ENCODE measurements at regions not wholly inside any gene's neighbourhood (a gene's known extent, or its start where the extent isn't known, plus 50 kb on each side); places are given as distances from the start of the nearest gene placed in this dataset.

DNA sequence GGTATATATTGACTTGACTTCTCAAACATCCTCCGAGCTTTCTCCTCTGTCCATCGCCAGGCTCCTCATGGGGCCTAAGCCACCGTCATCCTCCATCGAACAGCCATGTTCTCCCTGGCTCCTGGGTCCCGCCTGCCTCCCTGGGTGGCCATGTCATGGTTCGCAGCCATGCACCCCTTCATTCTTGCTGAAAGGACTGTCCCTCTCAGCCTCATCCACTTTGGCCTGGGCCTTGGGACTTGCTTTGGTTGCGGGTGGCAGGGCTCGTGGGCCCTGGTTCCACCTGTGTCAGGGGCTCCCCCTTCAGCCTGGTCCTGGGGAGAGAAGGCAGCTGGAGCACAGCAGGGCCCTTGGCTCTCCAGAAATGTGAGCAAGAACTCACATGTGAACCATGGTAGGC lies 183.8 kb downstream of the KATNAL1 start:
- Histone ChIP-seq H3K4me1 (ENCODE audit: control insufficient read depth in 1 of 2, insufficient read depth in 2 of 2, low read length in 2 of 2) (peaks cover 13 to 25% of the 10 kb centered on the region in 2 experiments), H4K8ac (ENCODE audit: low read depth, low read length) (peak overlapping the region; percentile 31)

DNA sequence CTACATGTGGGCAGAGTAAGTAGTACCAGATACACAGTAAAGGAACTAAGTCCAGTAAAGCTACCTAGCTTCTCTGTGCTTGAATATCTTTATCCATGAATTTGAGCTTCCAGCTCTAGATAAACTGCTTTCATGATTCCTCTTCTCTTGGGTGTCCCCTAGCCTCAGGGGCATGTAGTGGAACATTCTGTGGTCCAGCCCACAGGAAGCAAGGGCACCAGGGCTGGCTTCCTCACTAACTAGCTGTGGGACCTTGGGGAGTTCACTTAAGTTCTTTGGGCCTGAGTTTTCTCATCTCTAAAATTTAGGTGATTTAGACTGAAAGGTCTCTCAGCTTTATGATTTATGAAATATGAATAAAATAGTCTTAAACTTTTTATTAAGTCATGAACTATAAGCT lies 185.7 kb downstream of the KATNAL1 start:
- H3K4me1 ChIP-seq (ENCODE audit: control insufficient read depth in 1 of 2, insufficient read depth in 2 of 2, low read length in 2 of 2), result peaks cover 15 to 24% of the 10 kb centered on the region in 2 experiments
- H3K4me3 ChIP-seq (ENCODE audit: low read depth, low read length), result no peak overlapping the region
- H3K79me1 ChIP-seq (ENCODE audit: low read length), result peaks cover 59% of the 10 kb centered on the region
- H3K79me2 ChIP-seq (ENCODE audit: control insufficient read depth, insufficient read depth, low read length, poor library complexity), result peaks cover 12% of the 10 kb centered on the region
- peak overlapping the region; percentile 84 for H3K18ac ChIP-seq (ENCODE audit: low read length)
- H2AK5ac ChIP-seq (ENCODE audit: low read length), result peak overlapping the region; percentile 93
- H4K12ac ChIP-seq (ENCODE audit: low read depth, low read length), result no peak overlapping the region
- no peak overlapping the region for H3K27ac ChIP-seq (ENCODE audit: low read depth, low read length)
- no peaks in the 10 kb centered on the region for H3K27me3 ChIP-seq (ENCODE audit: insufficient read depth, low read length)
- H3K36me3 ChIP-seq (ENCODE audit: control insufficient read depth in 1 of 2, insufficient read depth in 2 of 2, low read length in 2 of 2), result no peaks in the 10 kb centered on the region
- H3K23ac ChIP-seq (ENCODE audit: low read length), result no peak overlapping the region
- H4K91ac ChIP-seq (ENCODE audit: low read depth, low read length), result peak overlapping the region; percentile 97
- H3K9ac ChIP-seq (ENCODE audit: low read length), result no peak overlapping the region
- H2BK12ac ChIP-seq (ENCODE audit: low read length), result peak overlapping the region; percentile 97
- H4K8ac ChIP-seq (ENCODE audit: low read depth, low read length), result no peak overlapping the region
- peak overlapping the region; percentile 39 for H3K4ac ChIP-seq (ENCODE audit: low read depth, low read length)
- H2BK5ac ChIP-seq (ENCODE audit: low read depth, low read length, poor library complexity), result peak overlapping the region; percentile 78
- no peak overlapping the region for H3K4me2 ChIP-seq (ENCODE audit: low read length)
- peak overlapping the region; percentile 95 for H2BK120ac ChIP-seq (ENCODE audit: insufficient read depth, low read length, poor library complexity)
- peak overlapping the region; percentile 40 for H2AFZ ChIP-seq (ENCODE audit: insufficient read depth, low read length, poor library complexity)
- H3K14ac ChIP-seq (ENCODE audit: low read length), result peak overlapping the region; percentile 32
- H3K9me3 ChIP-seq (ENCODE audit: insufficient read depth, low read depth, low read length), result no peaks in the 10 kb centered on the region
- no peak for DNase-seq

More for the DNA sequence above, 183.8 kb downstream of the KATNAL1 start:
- no peaks in the 10 kb centered on the region for H3K36me3 ChIP-seq (ENCODE audit: control insufficient read depth in 1 of 2, insufficient read depth in 2 of 2, low read length in 2 of 2)
- peak overlapping the region; percentile 96 for H2BK12ac ChIP-seq (ENCODE audit: low read length)
- H4K91ac ChIP-seq (ENCODE audit: low read depth, low read length), result peak overlapping the region; percentile 90
- peak overlapping the region; percentile 62 for H2BK120ac ChIP-seq (ENCODE audit: insufficient read depth, low read length, poor library complexity)
- peaks cover 55% of the 10 kb centered on the region for H3K79me1 ChIP-seq (ENCODE audit: low read length)
- no peak overlapping the region for H3K4me2 ChIP-seq (ENCODE audit: low read length)
- no peak overlapping the region for H3K27ac ChIP-seq (ENCODE audit: low read depth, low read length)
- peak overlapping the region; percentile 90 for H3K18ac ChIP-seq (ENCODE audit: low read length)
- H3K4me3 ChIP-seq (ENCODE audit: low read depth, low read length), result no peak overlapping the region
- peak overlapping the region; percentile 75 for H3K14ac ChIP-seq (ENCODE audit: low read length)
- H2BK5ac ChIP-seq (ENCODE audit: low read depth, low read length, poor library complexity), result peak overlapping the region; percentile 28
- H3K27me3 ChIP-seq (ENCODE audit: insufficient read depth, low read length), result no peaks in the 10 kb centered on the region
- DNase-seq, result no peak
- H3K9ac ChIP-seq (ENCODE audit: low read length), result no peak overlapping the region
- H3K79me2 ChIP-seq (ENCODE audit: control insufficient read depth, insufficient read depth, low read length, poor library complexity), result peaks cover 9% of the 10 kb centered on the region
- no peak overlapping the region for H3K23ac ChIP-seq (ENCODE audit: low read length)
- no CpG with 5 or more reads among the region's 8 CpGs for WGBS (ENCODE audit: extremely low coverage, insufficient coverage, insufficient read length)
- no peak overlapping the region for H2AFZ ChIP-seq (ENCODE audit: insufficient read depth, low read length, poor library complexity)
- H4K12ac ChIP-seq (ENCODE audit: low read depth, low read length), result no peak overlapping the region
- H2AK5ac ChIP-seq (ENCODE audit: low read length), result peak overlapping the region; percentile 98
- H3K4ac ChIP-seq (ENCODE audit: low read depth, low read length), result peak overlapping the region; percentile 11
- H3K9me3 ChIP-seq (ENCODE audit: insufficient read depth, low read depth, low read length), result no peaks in the 10 kb centered on the region

DNA sequence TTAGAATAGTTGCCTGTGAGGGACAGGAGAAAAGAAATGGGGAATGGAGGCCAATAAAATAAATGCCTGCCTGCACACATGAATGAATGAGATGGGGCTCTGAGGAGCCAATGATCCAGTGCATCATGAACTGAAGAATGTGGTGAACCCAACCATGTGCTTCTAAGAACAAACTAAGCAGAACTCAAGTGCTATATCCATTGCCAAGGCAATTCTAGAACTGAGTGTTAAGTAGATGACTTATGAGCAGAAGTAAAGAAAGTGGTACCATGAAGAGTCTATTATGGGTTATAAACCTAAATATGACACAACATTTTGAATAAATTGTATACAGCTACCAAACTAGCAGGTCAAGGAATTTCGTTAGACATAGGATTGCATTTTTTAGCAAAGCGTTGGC lies 186.1 kb downstream of the KATNAL1 start:
- peaks cover 14% of the 10 kb centered on the region for H3K79me2 ChIP-seq (ENCODE audit: control insufficient read depth, insufficient read depth, low read length, poor library complexity)
- H4K12ac ChIP-seq (ENCODE audit: low read depth, low read length), result no peak overlapping the region
- no peak overlapping the region for H3K18ac ChIP-seq (ENCODE audit: low read length)
- no peaks in the 10 kb centered on the region for H3K36me3 ChIP-seq (ENCODE audit: control insufficient read depth in 1 of 2, insufficient read depth in 2 of 2, low read length in 2 of 2)
- no peaks in the 10 kb centered on the region for H3K27me3 ChIP-seq (ENCODE audit: insufficient read depth, low read length)
- H2AFZ ChIP-seq (ENCODE audit: insufficient read depth, low read length, poor library complexity), result no peak overlapping the region
- H3K23ac ChIP-seq (ENCODE audit: low read length), result no peak overlapping the region
- no CpG with 5 or more reads among the region's 2 CpGs for WGBS (ENCODE audit: extremely low coverage, insufficient coverage, insufficient read length)
- DNase-seq, result no peak
- no peaks in the 10 kb centered on the region for H3K9me3 ChIP-seq (ENCODE audit: insufficient read depth, low read depth, low read length)
- H4K91ac ChIP-seq (ENCODE audit: low read depth, low read length), result peak overlapping the region; percentile 44
- peak overlapping the region; percentile 97 for H2BK12ac ChIP-seq (ENCODE audit: low read length)
- no peak overlapping the region for H4K8ac ChIP-seq (ENCODE audit: low read depth, low read length)
- H3K9ac ChIP-seq (ENCODE audit: low read length), result no peak overlapping the region
- no peak overlapping the region for H3K4me2 ChIP-seq (ENCODE audit: low read length)
- H3K4me3 ChIP-seq (ENCODE audit: low read depth, low read length), result no peak overlapping the region
- H2BK5ac ChIP-seq (ENCODE audit: low read depth, low read length, poor library complexity), result peak overlapping the region; percentile 51
- H3K4ac ChIP-seq (ENCODE audit: low read depth, low read length), result peak overlapping the region; percentile 41
- H3K27ac ChIP-seq (ENCODE audit: low read depth, low read length), result no peak overlapping the region
- H2BK120ac ChIP-seq (ENCODE audit: insufficient read depth, low read length, poor library complexity), result peak overlapping the region; percentile 95
- peaks cover 18 to 24% of the 10 kb centered on the region in 2 experiments for H3K4me1 ChIP-seq (ENCODE audit: control insufficient read depth in 1 of 2, insufficient read depth in 2 of 2, low read length in 2 of 2)
- peak overlapping the region; percentile 4 for H3K14ac ChIP-seq (ENCODE audit: low read length)
- H3K79me1 ChIP-seq (ENCODE audit: low read length), result peaks cover 59% of the 10 kb centered on the region
- peak overlapping the region; percentile 93 for H2AK5ac ChIP-seq (ENCODE audit: low read length)

DNA sequence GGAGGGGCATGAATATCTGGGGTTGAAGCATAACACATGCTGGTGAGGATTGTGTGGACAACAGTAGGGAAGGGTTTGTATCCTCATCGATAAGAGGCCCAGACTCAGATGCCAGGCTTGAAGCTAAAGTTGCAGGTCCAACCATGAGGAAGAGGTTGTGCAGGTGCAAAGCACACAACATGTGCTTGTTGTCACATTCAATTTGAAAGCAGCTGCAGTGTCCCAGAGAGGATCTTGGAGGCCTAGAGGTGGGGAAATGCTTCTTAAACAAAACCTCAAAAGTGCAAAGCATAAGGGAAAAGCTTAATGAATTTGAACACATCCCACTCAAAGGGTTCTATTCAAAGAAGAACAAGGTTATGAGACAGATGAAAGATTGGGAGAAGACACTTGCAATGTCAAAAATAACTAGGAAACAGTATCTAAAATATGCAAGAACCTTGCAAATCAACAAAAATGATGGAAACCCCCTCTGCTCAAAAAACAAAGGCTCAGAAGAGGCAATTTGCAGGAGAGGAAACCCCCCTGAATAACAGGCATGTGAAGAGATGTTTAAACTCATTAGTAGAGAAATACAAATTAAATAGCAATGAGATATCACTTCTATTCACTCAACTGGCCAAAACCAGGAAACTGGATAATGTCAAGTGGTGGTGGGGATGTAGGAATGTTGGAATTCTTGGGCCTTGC lies 187.1 kb downstream of the KATNAL1 start:
- H4K91ac ChIP-seq (ENCODE audit: low read depth, low read length), result peak overlapping the region; percentile 99

More for the DNA sequence above, 187.1 kb downstream of the KATNAL1 start:
- H3K18ac ChIP-seq (ENCODE audit: low read length), result peak overlapping the region; percentile 89
- DNase-seq, result no peak
- H2BK12ac ChIP-seq (ENCODE audit: low read length), result peak overlapping the region; percentile 90
- H2BK5ac ChIP-seq (ENCODE audit: low read depth, low read length, poor library complexity), result peak overlapping the region; percentile 98
- H2BK120ac ChIP-seq (ENCODE audit: insufficient read depth, low read length, poor library complexity), result peak overlapping the region; percentile 100
- no peak overlapping the region for H3K4me2 ChIP-seq (ENCODE audit: low read length)
- peak overlapping the region; percentile 91 for H4K8ac ChIP-seq (ENCODE audit: low read depth, low read length)
- peaks cover 65% of the 10 kb centered on the region for H3K79me1 ChIP-seq (ENCODE audit: low read length)
- peak overlapping the region; percentile 98 for H2AK5ac ChIP-seq (ENCODE audit: low read length)
- peak overlapping the region; percentile 11 for H3K9ac ChIP-seq (ENCODE audit: low read length)
- peak overlapping the region; percentile 50 for H2AFZ ChIP-seq (ENCODE audit: insufficient read depth, low read length, poor library complexity)
- no peaks in the 10 kb centered on the region for H3K27me3 ChIP-seq (ENCODE audit: insufficient read depth, low read length)
- H4K12ac ChIP-seq (ENCODE audit: low read depth, low read length), result peak overlapping the region; percentile 40
- H3K4me3 ChIP-seq (ENCODE audit: low read depth, low read length), result no peak overlapping the region
- H3K9me3 ChIP-seq (ENCODE audit: insufficient read depth, low read depth, low read length), result no peaks in the 10 kb centered on the region
- no peaks in the 10 kb centered on the region for H3K36me3 ChIP-seq (ENCODE audit: control insufficient read depth in 1 of 2, insufficient read depth in 2 of 2, low read length in 2 of 2)
- peak overlapping the region; percentile 97 for H3K27ac ChIP-seq (ENCODE audit: low read depth, low read length)
- WGBS (ENCODE audit: extremely low coverage, insufficient coverage, insufficient read length), result no CpG with 5 or more reads among the region's 1 CpG
- H3K14ac ChIP-seq (ENCODE audit: low read length), result peak overlapping the region; percentile 91
- H3K4me1 ChIP-seq (ENCODE audit: control insufficient read depth in 1 of 2, insufficient read depth in 2 of 2, low read length in 2 of 2), result peaks cover 20 to 24% of the 10 kb centered on the region in 2 experiments
- no peak overlapping the region for H3K23ac ChIP-seq (ENCODE audit: low read length)
- H3K79me2 ChIP-seq (ENCODE audit: control insufficient read depth, insufficient read depth, low read length, poor library complexity), result peaks cover 15% of the 10 kb centered on the region
- peak overlapping the region; percentile 83 for H3K4ac ChIP-seq (ENCODE audit: low read depth, low read length)
